PC-3 (cell line): ENCODE measurements at regions not wholly inside any gene's neighbourhood (a gene's known extent, or its start where the extent isn't known, plus 50 kb on each side); places are given as distances from the start of the nearest gene placed in this dataset.

Source experiments
- ATAC-seq: fragments of 200-7000 bp; cut with Tn5 transposase; 2 replicates; pipeline ENCODE4 v1.9.1; 2020; ENCODE audit warnings: mild to moderate bottlenecking, moderate library complexity
- BruUV-seq: library from RNA; stranded (reverse); fragments of 400-500 nt; replicated peaks from 2 replicates; lab custom pipeline; 2021; lab: Mats Ljungman, UMichigan
- CTCF ChIA-PET: fragments of 300-600 bp; sonication (Branson Sonifier 250); formaldehyde crosslinking; loops from one replicate; lab custom pipeline; 2022; ENCODE audit warnings: antibody characterized with exemption; lab: Charles Lee
- POLR2A ChIA-PET: fragments of 300-600 bp; sonication (Branson Sonifier 250); formaldehyde crosslinking; loops from one replicate; lab custom pipeline; 2022; ENCODE audit warnings: antibody characterized with exemption; ENCODE audit not compliant: unreplicated experiment; lab: Charles Lee
- DNase-seq: peaks from one replicate; pipeline ENCODE4 v3.0.0-alpha.2; 2015
- H2AFZ ChIP-seq: fragments of 300-600 bp; sonication (generic); 2 replicates; pipeline ENCODE4 v1.6.0; 2016; ENCODE audit warnings: antibody characterized with exemption, low read length
- H3F3A ChIP-seq: fragments of 300-600 bp; sonication (generic); one replicate; pipeline ENCODE4 v1.6.0; 2017; ENCODE audit warnings: antibody characterized with exemption, low read length, control low read depth, mild to moderate bottlenecking; ENCODE audit not compliant: unreplicated experiment
- H3K27ac ChIP-seq: fragments of 300-600 bp; sonication (generic); 2 replicates; pipeline ENCODE4 v1.5.1; 2016; ENCODE audit warnings: mild to moderate bottlenecking, low read length
- H3K27me3 ChIP-seq: fragments of 300-600 bp; sonication (generic); 2 replicates; pipeline ENCODE4 v1.6.1; 2016; ENCODE audit warnings: low read length, mixed read lengths
- H3K36me3 ChIP-seq: fragments of 300-600 bp; sonication (generic); 2 replicates; pipeline ENCODE4 v1.6.1; 2016; ENCODE audit warnings: low read depth, mixed run types, low read length, mixed read lengths
- H3K4me1 ChIP-seq: fragments of 300-600 bp; sonication (generic); 2 replicates; pipeline ENCODE4 v1.5.1; 2016; ENCODE audit warnings: low read length; ENCODE audit not compliant: insufficient read depth
- H3K4me2 ChIP-seq: fragments of 300-600 bp; sonication (generic); 2 replicates; pipeline ENCODE4 v1.6.0; 2016; ENCODE audit warnings: low read length
- H3K4me3 ChIP-seq: fragments of 300-600 bp; sonication (generic); 2 replicates; pipeline ENCODE4 v1.5.1; 2016; ENCODE audit warnings: mild to moderate bottlenecking, low read length, mixed read lengths
- H3K79me2 ChIP-seq: fragments of 300-600 bp; sonication (generic); 2 replicates; pipeline ENCODE4 v1.6.1; 2017; ENCODE audit warnings: low read length, mixed read lengths
- H3K9ac ChIP-seq: fragments of 300-600 bp; sonication (generic); 2 replicates; pipeline ENCODE4 v1.6.0; 2016; ENCODE audit warnings: mild to moderate bottlenecking, low read length
- H3K9me2 ChIP-seq: fragments of 300-600 bp; sonication (generic); replicated peaks from 2 replicates; pipeline ENCODE4 v1.6.1; 2016; ENCODE audit warnings: mixed run types, low read length, mixed read lengths
- H3K9me3 ChIP-seq: fragments of 300-600 bp; sonication (generic); 2 replicates; pipeline ENCODE4 v1.6.1; 2016; ENCODE audit warnings: low read length, mixed read lengths
- H4K20me1 ChIP-seq: fragments of 300-600 bp; sonication (generic); 2 replicates; pipeline ENCODE4 v1.6.1; 2016; ENCODE audit warnings: low read length, mixed read lengths
- EZH2 ChIP-seq: fragments of 300-600 bp; sonication (generic); IDR thresholded peaks from one replicate; pipeline ENCODE4 v1.6.1; 2017; ENCODE audit warnings: antibody characterized with exemption, mild to moderate bottlenecking, low read length; ENCODE audit not compliant: unreplicated experiment
- EZH2phosphoT487 ChIP-seq: fragments of 300-600 bp; sonication (generic); IDR thresholded peaks from 2 replicates; pipeline ENCODE4 v1.6.1; 2018; ENCODE audit warnings: mild to moderate bottlenecking, antibody characterized with exemption, low read length, borderline replicate concordance
- intact Hi-C: fragments of 100-400 bp; cut with micrococcal nuclease; formaldehyde crosslinking; loops from 2 replicates; pipeline ENCODE4 v1.9.0; 2023
- TF ChIP-seq, protein P1 (sequence below): fragments of 300-600 bp; sonication (generic); conservative IDR thresholded peaks from 2 replicates; pipeline ENCODE4 v1.5.1; 2017; ENCODE audit warnings: antibody characterized with exemption, low read depth, mild to moderate bottlenecking, low read length

DNA sequence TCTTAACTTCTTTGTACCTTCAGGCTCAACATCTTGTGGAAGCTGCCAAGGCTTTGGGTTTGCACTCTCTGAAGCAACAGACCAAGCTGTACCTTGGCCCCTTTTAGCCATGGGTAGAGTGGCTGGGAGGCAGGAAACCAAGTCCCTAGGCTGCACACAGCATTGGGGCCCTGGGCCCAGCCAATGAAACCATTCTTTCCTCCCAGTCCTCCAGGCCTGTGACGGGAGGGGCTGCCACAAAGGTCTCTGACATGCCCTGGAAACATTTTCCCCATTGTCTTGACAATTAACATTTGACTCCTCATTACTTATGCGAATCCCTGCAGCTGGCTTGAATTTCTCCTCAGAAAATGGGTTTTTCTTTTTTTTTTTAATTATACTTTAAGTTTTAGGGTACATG is 253.1 kb upstream of the GADL1 start:
- no peaks in the 10 kb centered on the region for H4K20me1 ChIP-seq
- 0 out of 2 replicates have a peak, but pooled peaks cover 2% of the 10 kb centered on the region for H3K36me3 ChIP-seq
- H2AFZ ChIP-seq: no peak overlapping the region
- no peak overlapping the region for H3K4me3 ChIP-seq
- H3K27ac ChIP-seq: no peak overlapping the region
- ATAC-seq: no peak
- no peak overlapping the region for H3K9ac ChIP-seq
- POLR2A ChIA-PET: no interaction called here
- no peaks in the 10 kb centered on the region for H3K27me3 ChIP-seq
- no peak overlapping the region for H3K4me2 ChIP-seq
- BruUV-seq: no TSS peak
- no peak for TF ChIP-seq EZH2
- DNase-seq: no peak
- intact Hi-C loops: no loop called here
- H3F3A ChIP-seq: no peaks in the 10 kb centered on the region
- H3K9me3 ChIP-seq: 0 out of 2 replicates have a peak, but pooled peaks cover 6% of the 10 kb centered on the region
- no peaks in the 10 kb centered on the region for H3K4me1 ChIP-seq
- CTCF ChIA-PET: no interaction called here
- H3K79me2 ChIP-seq: no peaks in the 10 kb centered on the region
- H3K9me2 ChIP-seq: no peaks in the 10 kb centered on the region

DNA sequence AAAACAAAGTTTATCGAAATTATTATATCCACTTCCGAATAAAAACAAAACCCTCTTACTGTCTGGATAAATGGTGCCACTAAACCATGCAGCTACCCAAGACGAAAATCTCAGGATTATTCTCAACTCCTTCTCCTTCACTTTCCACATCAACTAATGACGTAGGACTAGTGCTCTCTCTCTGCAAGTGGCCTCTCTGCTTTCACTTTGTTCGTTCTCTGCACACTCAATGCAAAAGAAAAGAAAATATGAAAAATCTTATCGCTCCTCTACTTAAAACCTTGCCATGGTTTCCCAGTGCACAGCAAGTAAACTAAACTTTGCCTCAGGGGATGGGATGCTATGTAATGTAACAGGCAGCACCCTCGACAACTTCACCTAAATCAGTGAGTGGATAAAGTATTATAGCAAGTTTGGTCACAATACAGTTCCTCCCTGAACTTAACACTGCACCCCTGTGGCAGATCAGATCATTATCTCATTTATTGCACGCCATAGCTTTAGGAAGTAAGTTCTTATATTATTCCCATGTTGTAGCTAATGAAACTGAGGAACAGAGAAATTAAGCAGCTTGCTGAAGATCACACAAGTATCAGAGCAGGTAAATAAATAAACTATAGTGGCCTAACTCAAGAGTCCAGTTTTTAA is 262.7 kb upstream of the GADL1 start:
- no peak overlapping the region for H3K27ac ChIP-seq
- H3K9ac ChIP-seq: no peak overlapping the region
- H2AFZ ChIP-seq: no peak overlapping the region
- no peaks in the 10 kb centered on the region for H3K27me3 ChIP-seq
- H4K20me1 ChIP-seq: no peaks in the 10 kb centered on the region
- H3K4me2 ChIP-seq: no peak overlapping the region
- H3K79me2 ChIP-seq: no peaks in the 10 kb centered on the region
- intact Hi-C loops: no loop called here
- H3K36me3 ChIP-seq: no peaks in the 10 kb centered on the region
- POLR2A ChIA-PET: no interaction called here
- ATAC-seq (no peak), DNase-seq (peak; percentile 22)
- H3F3A ChIP-seq: no peaks in the 10 kb centered on the region
- TF ChIP-seq, protein P1, sequence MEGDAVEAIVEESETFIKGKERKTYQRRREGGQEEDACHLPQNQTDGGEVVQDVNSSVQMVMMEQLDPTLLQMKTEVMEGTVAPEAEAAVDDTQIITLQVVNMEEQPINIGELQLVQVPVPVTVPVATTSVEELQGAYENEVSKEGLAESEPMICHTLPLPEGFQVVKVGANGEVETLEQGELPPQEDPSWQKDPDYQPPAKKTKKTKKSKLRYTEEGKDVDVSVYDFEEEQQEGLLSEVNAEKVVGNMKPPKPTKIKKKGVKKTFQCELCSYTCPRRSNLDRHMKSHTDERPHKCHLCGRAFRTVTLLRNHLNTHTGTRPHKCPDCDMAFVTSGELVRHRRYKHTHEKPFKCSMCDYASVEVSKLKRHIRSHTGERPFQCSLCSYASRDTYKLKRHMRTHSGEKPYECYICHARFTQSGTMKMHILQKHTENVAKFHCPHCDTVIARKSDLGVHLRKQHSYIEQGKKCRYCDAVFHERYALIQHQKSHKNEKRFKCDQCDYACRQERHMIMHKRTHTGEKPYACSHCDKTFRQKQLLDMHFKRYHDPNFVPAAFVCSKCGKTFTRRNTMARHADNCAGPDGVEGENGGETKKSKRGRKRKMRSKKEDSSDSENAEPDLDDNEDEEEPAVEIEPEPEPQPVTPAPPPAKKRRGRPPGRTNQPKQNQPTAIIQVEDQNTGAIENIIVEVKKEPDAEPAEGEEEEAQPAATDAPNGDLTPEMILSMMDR: peak; percentile 34
- TF ChIP-seq EZH2: no peak
- no peak overlapping the region for H3K4me3 ChIP-seq
- CTCF ChIA-PET: no interaction called here
- H3K9me3 ChIP-seq: no peaks in the 10 kb centered on the region
- no TSS peak for BruUV-seq
- no peaks in the 10 kb centered on the region for H3K9me2 ChIP-seq
- no peaks in the 10 kb centered on the region for H3K4me1 ChIP-seq

DNA sequence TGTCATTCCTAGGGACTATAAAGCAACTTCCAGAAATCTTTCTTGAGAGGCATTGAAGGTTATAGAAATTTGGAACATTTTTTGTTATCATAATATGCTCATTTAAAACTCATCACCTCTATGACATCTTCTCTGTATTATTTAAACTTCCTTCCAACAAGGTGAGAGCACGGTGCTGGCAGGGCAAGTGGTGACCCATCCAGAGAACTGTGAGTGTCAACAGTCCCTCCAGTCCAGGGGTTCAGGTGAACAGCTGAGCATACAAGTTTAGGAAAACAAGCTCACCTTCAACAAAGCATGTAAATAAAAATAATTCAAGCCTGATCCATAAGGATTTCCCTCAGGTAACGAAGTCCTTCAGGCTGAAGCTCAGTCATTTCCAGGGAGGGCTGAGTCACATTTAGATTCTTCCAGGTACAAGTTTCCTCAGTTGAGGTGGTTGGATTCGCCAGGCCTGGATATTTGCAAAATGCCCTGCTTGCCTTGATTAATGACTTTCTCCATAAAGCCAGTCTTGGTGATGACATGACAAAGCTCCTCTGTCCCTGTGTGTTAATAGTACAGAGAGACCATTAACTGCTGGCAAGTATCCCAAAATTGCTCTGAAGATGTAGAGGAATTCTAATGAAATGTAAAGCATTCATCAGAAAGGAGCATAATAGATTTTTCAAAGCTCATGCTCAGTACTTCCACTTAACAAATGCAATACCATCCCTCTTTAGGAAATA is 263.6 kb upstream of the GADL1 start:
- no TSS peak for BruUV-seq
- ChIA-PET POLR2A (no interaction called here), CTCF (no interaction called here)
- Histone ChIP-seq H3K4me1 (no peaks in the 10 kb centered on the region), H4K20me1 (no peaks in the 10 kb centered on the region), H3K9me3 (no peaks in the 10 kb centered on the region), H3F3A (no peaks in the 10 kb centered on the region), H3K27ac (no peak overlapping the region), H3K27me3 (no peaks in the 10 kb centered on the region), H3K4me3 (no peak overlapping the region), H2AFZ (no peak overlapping the region), H3K4me2 (no peak overlapping the region), H3K79me2 (no peaks in the 10 kb centered on the region), H3K9me2 (no peaks in the 10 kb centered on the region), H3K9ac (no peak overlapping the region), H3K36me3 (no peaks in the 10 kb centered on the region)
- ATAC-seq: no peak
- intact Hi-C loops: no loop called here
- TF ChIP-seq EZH2phosphoT487: no peak
- TF ChIP-seq, protein P1: no peak
- TF ChIP-seq EZH2: no peak
- DNase-seq: peak; percentile 16
